NCI-H2196 treated with DMSO at 0.1 percent for 48 hours (cell line): ENCODE measurements at regions not wholly inside any gene's neighbourhood (a gene's known extent, or its start where the extent isn't known, plus 50 kb on each side); places are given as distances from the start of the nearest gene placed in this dataset.

ENCODE experiments used
- DNase-seq: peaks from one replicate; lab custom pipeline; 2025; ENCODE audit not compliant: unreplicated experiment; lab: John Stamatoyannopoulos, UW

- no peak for DNase-seq
Measured at GRCh38 chr1:4113897-4114296, 213.8 kb upstream of the C1orf174 start.

GRCh38 chr1:4115191-4115900 is 215.3 kb upstream of the C1orf174 start:
- no peak for DNase-seq

DNA sequence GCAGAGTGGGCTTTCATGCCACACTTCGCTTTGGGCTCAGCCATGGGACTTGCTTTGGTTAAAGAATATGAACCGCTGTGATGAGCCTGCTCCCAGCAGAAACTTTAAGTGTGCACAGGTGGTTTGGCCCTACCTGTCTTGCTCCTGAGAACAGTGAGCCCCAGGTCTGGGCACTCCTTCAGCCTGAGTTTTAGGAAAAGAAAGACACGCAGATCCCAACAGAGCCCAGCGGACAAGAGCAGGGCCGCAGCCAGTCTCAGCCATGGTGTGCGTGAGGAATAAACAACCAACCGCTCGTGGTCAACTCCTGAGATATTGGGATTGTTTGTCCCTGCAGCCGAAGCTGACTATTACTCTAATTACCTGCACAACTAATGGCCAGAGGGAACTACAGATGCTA is 217.1 kb upstream of the C1orf174 start:
- DNase-seq, result no peak

GRCh38 chr1:4118746-4119515 is 218.9 kb upstream of the C1orf174 start:
- DNase-seq, result no peak

DNA sequence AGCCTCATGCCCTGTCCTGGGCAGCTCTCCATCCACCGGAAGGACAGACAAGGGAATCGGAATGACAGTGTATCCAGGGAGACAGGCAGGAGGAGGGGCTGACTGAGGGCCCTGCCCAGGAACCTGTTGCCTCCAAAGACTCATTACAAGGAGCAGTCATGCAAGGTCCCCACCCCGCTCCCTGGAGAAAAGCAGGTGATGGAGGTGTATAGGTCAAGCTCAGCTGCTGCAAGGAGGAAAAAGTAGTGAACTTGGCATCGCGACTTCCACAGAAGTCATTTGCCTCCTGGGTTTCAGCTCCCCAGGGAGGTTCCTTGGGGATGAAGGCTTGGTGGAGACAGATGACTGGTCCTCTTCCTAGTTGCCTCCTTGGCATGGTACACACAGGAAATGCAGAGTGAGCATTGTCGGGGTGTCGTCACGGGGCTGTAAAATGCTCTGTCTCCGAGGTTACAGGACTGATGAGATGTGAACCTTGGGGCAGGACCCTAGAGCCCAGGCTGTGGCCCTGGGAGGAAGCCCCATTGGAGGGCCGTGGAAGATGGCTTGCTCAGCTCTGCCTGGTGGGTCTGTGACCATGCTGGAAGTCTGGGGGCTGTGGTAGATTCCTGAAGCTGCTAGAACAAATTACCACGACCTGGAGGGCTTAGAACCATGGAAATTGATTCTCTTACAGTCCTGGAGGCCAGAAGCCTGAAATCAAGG is 219.6 kb upstream of the C1orf174 start:
- DNase-seq, result no peak

- DNase-seq, result no peak
Measured at GRCh38 chr1:4120557-4121292, 220.7 kb upstream of the C1orf174 start.

- DNase-seq, result no peak
Measured at GRCh38 chr1:4121293-4121684, 221.2 kb upstream of the C1orf174 start.

DNA sequence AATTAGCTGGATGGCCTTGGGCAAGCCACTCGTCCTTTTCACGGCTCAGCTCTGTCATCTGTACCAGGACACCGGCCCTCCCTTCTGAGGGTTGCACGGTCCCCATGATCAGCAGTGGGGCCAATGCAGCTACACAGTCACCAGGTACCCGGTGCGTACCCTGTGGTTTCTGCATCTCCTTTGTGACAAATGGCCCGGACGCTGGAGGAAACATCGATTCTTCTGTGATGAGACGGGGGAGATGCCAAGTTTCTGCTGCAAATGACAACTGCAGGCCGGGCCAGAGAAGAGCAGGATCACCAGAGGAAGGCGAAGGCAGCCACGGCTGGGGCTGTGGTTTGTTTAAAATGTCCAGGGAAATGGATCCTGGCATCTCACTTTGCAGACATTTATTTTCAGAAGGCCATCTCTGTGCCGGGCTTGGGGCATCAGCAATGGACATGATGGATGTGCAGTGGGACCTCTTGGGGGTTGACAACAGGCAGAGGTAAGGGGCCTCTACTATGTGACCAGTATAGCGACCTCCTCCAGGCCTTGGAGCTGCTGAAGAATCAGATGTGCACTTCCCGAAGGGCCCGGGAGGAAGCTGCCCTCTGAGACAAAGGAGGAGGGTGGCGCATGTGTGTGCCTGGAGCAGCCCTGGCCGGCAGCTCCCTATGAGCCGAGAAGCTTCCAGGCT is 221.9 kb upstream of the C1orf174 start:
- no peak for DNase-seq

DNA sequence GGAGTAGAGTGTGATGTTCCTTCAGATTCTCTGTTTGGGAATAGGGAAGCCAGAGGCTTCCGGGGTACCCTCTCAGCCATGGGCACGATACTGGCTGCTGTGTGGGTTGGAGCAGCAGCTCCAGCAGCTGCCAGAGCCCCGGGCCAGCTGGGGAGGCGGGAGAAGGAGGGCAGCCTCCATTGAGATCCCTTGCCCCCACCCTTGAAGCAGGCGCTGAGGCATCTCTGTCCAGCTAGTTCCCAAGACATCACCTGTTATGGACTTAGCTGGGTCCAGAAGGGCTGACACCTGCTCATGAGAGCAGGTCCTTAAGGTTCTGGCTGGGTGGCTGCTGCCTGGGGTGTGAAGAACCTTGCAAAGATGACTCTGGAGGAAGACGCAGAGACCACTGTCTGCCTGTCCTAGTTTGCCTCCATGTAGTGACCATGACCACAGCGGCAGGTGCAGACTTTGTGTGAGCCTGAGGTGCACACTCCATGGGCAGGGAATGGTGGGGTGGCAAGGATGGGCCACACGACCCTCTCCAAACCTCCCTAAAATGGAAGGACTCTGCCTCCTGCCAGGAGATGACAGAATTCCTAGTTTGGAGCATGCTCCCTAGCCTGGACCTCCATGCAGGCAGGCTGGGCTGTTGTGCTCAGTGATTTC is 222.6 kb upstream of the C1orf174 start:
- DNase-seq, result no peak

DNA sequence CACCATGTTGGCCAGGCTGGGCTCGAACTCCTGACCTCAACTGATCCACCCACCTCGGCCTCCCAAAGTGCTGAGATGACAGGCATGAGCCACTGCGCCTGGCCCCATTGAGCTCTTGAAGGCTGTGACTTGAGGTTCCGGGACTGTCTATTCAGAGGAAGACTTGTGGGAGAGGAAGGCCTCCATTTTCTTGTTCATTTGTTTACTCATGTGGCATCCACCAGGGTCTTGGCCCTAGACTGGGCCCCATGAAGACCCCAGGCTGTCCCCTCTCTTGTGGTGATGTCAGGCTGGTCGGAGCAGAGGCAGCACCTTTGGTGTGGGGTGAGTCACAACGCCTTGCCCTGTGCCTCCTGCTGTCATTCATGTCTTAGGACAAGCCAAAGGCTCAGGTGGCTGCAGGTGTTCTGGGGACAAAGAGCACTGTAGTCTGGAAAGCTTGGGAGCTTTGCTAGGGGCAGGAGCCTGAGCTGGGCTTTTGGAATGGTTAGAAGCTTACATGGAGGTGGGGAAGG is 224.6 kb upstream of the C1orf174 start:
- DNase-seq, result no peak

DNA sequence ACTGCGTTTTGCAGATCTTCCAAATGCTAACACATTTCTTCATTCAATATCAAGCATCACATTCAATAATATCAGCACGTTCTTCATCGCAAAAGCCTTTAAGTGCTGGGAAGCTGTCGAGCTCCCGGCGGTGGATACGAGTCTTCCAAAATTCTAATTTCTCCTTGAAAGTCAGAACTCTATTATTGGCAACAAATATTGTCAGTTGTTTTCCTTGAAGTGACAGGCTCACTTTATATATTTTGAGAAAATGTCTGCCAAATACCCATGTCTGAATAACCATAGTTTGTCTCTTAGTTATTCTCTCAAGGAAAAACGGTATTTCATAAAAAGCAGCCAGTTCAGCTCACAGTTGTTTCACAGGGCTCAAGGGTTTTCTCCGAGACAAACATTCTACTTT is 226.2 kb upstream of the C1orf174 start:
- DNase-seq, result no peak

- DNase-seq, result no peak
Measured at GRCh38 chr1:4126731-4127591, 226.9 kb upstream of the C1orf174 start.

- DNase-seq, result no peak
Measured at GRCh38 chr1:4127592-4128140, 227.6 kb upstream of the C1orf174 start.

DNA sequence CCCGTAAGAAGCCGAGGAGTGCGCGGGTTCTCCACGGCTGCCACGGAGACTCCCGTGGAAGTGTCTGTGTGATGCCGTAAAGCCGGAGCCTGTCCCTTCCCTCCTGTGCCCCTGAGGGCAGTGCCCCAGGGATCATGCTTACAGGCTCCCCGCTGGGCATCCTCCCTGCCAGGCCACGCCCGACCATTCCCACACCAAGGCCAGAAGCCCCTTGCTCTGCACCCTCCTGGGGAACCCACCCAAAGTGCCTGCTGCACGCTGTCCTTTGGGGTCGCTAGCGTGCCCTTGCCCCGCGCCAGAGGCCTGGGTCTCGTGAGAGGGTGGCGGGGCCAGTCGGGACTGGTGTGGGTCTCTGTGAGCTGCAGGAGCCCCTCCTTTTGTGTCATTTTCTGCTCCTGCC is 228.5 kb upstream of the C1orf174 start:
- DNase-seq, result no peak

DNA sequence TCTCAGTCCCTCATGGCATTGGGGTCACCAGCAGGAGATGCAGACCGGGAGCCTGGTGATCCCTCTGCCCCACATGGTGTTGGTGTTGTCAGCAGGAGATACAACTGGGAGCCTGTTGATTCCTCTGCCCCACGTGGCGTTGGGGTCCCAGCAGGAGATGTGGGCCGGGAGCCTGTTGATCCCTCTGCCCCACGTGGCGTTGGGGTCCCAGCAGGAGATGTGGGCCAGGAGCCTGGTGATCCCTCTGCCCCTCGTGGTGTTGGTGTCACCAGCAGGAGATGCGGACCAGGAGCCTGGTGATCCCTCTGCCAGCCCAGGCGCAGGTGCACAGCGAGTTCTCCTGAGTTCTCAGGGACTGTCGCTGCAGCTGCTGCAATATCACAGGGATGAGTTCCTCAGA is 229.6 kb upstream of the C1orf174 start:
- no peak for DNase-seq

DNA sequence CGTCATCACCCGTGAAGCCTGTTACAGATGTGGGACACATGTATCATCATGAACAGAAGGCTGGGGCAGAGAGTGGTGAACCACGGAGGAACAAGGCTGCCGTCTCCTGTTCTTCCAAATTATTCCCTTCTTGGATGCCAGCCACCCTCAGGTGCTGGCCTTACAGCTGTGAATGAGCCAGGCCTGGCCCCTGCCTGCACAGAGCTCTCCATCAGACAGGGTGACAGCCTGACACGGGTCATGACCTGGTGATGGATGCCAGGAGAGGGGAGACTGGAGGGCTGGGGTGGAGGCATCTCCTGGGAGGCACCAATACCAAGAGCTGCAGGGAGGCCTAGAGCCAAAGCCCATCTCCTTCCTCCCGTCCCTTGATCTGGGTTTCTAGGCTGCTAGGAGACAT is 230.0 kb upstream of the C1orf174 start:
- DNase-seq, result no peak

GRCh38 chr1:4131734-4132133 is 231.7 kb upstream of the C1orf174 start:
- no peak for DNase-seq

- no peak for DNase-seq
Measured at GRCh38 chr1:4132352-4133296, 232.6 kb upstream of the C1orf174 start.
